A673 (cell line): ENCODE measurements at regions not wholly inside any gene's neighbourhood (a gene's known extent, or its start where the extent isn't known, plus 50 kb on each side); places are given as distances from the start of the nearest gene placed in this dataset.

Experiments used
- CTCF ChIP-seq: fragments of 300-800, 200-600 bp; sonication (generic); conservative IDR thresholded peaks from 2 replicates; pipeline ENCODE4 v1.5.1; 2017; ENCODE audit warnings: low read depth, mild to moderate bottlenecking, antibody characterized with exemption, low read length, moderate library complexity, mixed read lengths
- EZH2 ChIP-seq: fragments of 200-600 bp; sonication (generic); IDR thresholded peaks from 2 replicates; pipeline ENCODE4 v1.6.1; 2017; ENCODE audit warnings: borderline replicate concordance, low read depth, mild to moderate bottlenecking, mixed read lengths, antibody characterized with exemption, low read length; ENCODE audit not compliant: poor library complexity, severe bottlenecking

- no peak for TF ChIP-seq CTCF
- TF ChIP-seq EZH2, result no peak
Observed at GRCh38 chr5:121748686-121749085, 103.0 kb upstream of the FTMT start.
